ENCODE measurements at regions not wholly inside any gene's neighbourhood (a gene's known extent, or its start where the extent isn't known, plus 50 kb on each side); places are given as distances from the start of the nearest gene placed in this dataset.

DNA sequence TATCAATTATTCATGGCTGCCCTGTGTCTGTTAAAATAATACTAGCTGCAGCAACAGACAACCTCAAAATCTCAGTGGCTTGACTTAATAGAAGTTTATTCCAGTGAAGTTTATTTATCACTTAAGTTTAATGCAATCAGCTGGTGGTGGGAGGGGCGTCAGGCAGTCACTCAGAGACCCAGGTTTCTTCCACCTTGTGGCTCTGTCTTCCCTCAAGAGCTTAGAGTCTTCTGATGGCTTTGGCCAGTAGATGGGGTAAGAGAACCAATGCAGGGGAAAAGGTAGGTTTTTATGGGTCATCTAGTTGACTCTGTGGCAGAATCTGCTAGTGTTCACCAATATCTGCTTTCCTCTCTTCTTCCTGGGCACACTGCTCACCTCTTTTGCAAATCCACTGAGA lies 668.9 kb downstream of the AACS start:
- Histone ChIP-seq H3K27me3 (replicated peaks; ENCODE audit: control insufficient read depth, insufficient read depth, low read length, poor library complexity, severe bottlenecking) (no peaks in the 10 kb centered on the region), H3K9me3 (ENCODE audit: control insufficient read depth, low read length) (no peaks in the 10 kb centered on the region), H3K4me3 (ENCODE audit: insufficient read depth, low read depth, low read length, poor library complexity, severe bottlenecking) (no peak overlapping the region), H3K4me1 (ENCODE audit: control insufficient read depth, insufficient read depth, low read length, poor library complexity, severe bottlenecking) (no peaks in the 10 kb centered on the region), H3K36me3 (ENCODE audit: control insufficient read depth, insufficient read depth, low read length) (no peaks in the 10 kb centered on the region), H3K27ac (ENCODE audit: insufficient read depth, low read length, poor library complexity, severe bottlenecking) (no peak overlapping the region)
- DNase-seq = no peak

DNA sequence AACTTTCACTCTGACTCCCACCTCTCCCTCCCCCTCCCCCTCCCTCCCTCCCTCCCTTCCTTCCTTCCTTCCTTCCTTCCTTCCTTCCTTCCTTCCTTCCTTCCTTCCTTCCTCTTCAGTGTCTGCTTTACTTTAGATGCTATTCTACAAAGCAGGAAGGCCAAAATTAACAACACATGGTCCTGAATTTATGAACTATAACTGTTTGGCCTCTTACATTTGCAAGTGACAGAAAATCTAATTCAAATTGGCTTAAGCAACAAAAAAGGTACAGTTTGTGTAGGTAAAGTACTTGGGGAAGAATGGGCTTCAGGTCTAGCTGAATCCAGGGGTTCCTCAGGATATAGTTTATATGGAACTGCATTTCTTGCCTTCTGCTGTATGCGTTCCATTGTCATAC lies 673.0 kb downstream of the AACS start:
- no peak for DNase-seq
- H3K9me3 ChIP-seq (ENCODE audit: control insufficient read depth, low read length) = peaks cover 6% of the 10 kb centered on the region
- no peaks in the 10 kb centered on the region for H3K27me3 ChIP-seq (replicated peaks; ENCODE audit: control insufficient read depth, insufficient read depth, low read length, poor library complexity, severe bottlenecking)
- no peaks in the 10 kb centered on the region for H3K4me1 ChIP-seq (ENCODE audit: control insufficient read depth, insufficient read depth, low read length, poor library complexity, severe bottlenecking)
- no peaks in the 10 kb centered on the region for H3K36me3 ChIP-seq (ENCODE audit: control insufficient read depth, insufficient read depth, low read length)
- H3K27ac ChIP-seq (ENCODE audit: insufficient read depth, low read length, poor library complexity, severe bottlenecking) = no peak overlapping the region
- H3K4me3 ChIP-seq (ENCODE audit: insufficient read depth, low read depth, low read length, poor library complexity, severe bottlenecking) = no peak overlapping the region

DNA sequence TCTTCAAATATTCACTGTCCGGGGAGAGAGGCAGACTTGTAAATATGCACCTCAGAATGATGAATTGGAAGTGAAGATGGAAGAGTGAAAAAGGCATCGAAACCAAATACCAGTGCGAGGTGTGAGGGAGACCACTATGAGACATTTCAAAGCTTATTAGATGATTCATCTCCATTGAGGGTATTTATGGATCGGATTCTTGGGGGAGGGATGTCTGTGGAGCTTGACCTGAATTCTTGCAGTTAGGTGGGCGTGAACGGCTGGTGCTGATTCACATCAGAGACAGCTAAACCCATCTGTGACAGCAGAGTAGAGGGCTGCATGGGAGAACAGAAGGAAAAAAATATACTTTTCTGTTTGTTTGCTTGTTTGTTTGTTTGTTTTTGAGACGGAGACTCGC lies 677.2 kb downstream of the AACS start:
- Histone ChIP-seq H3K9me3 (ENCODE audit: control insufficient read depth, low read length) (peaks cover 6% of the 10 kb centered on the region), H3K36me3 (ENCODE audit: control insufficient read depth, insufficient read depth, low read length) (no peaks in the 10 kb centered on the region), H3K4me3 (ENCODE audit: insufficient read depth, low read depth, low read length, poor library complexity, severe bottlenecking) (no peak overlapping the region), H3K27me3 (replicated peaks; ENCODE audit: control insufficient read depth, insufficient read depth, low read length, poor library complexity, severe bottlenecking) (no peaks in the 10 kb centered on the region), H3K4me1 (ENCODE audit: control insufficient read depth, insufficient read depth, low read length, poor library complexity, severe bottlenecking) (no peaks in the 10 kb centered on the region), H3K27ac (ENCODE audit: insufficient read depth, low read length, poor library complexity, severe bottlenecking) (no peak overlapping the region)
- DNase-seq = no peak

DNA sequence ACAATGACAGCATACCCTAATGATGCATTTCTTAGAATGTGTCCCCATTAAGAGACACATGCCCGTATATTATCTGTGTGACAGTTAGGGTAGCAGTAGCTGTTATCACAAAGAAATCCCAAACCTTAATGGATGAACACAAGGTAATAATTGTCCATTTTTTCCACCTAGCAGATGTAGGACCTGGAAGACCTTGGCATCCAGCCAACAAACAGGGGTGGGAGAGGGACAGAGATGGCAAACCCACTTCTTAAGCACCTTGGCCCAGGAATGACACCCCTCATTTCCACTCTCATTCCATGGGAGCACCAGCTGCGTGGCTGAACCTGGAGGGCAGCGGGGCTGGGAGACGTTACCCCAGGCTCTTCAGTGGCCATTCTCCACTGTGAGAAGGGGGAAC lies 679.0 kb downstream of the AACS start:
- Histone ChIP-seq H3K27ac (ENCODE audit: insufficient read depth, low read length, poor library complexity, severe bottlenecking) (no peak overlapping the region), H3K36me3 (ENCODE audit: control insufficient read depth, insufficient read depth, low read length) (no peaks in the 10 kb centered on the region), H3K9me3 (ENCODE audit: control insufficient read depth, low read length) (peaks cover 6% of the 10 kb centered on the region)

DNA sequence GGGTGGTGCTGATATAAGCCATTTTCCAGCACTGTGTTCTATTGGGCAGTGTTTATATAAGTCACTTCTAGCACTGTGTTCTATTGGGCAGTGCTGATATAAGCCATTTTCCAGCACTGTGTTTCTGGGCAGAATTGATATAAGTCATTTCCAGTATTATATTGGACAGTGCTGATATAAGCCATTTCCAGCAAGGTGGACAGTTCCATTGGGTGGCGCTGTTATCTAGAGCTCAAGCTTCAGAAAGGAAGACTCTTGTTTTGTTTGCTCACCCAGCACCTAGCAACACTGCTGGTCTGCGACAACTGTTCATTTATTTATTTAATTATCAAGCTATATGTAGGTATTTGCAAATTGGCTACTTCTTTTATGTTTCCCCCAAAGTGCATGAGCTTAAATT lies 690.3 kb downstream of the AACS start:
- no peaks in the 10 kb centered on the region for H3K27me3 ChIP-seq (replicated peaks; ENCODE audit: control insufficient read depth, insufficient read depth, low read length, poor library complexity, severe bottlenecking)
- H3K4me1 ChIP-seq (ENCODE audit: control insufficient read depth, insufficient read depth, low read length, poor library complexity, severe bottlenecking) = no peaks in the 10 kb centered on the region
- DNase-seq = no peak
- H3K36me3 ChIP-seq (ENCODE audit: control insufficient read depth, insufficient read depth, low read length) = no peaks in the 10 kb centered on the region
- H3K4me3 ChIP-seq (ENCODE audit: insufficient read depth, low read depth, low read length, poor library complexity, severe bottlenecking) = no peak overlapping the region
- H3K27ac ChIP-seq (ENCODE audit: insufficient read depth, low read length, poor library complexity, severe bottlenecking) = no peak overlapping the region
- H3K9me3 ChIP-seq (ENCODE audit: control insufficient read depth, low read length) = no peaks in the 10 kb centered on the region

More for the DNA sequence above, 679.0 kb downstream of the AACS start:
- Histone ChIP-seq H3K27me3 (replicated peaks; ENCODE audit: control insufficient read depth, insufficient read depth, low read length, poor library complexity, severe bottlenecking) (no peaks in the 10 kb centered on the region), H3K4me1 (ENCODE audit: control insufficient read depth, insufficient read depth, low read length, poor library complexity, severe bottlenecking) (no peaks in the 10 kb centered on the region), H3K4me3 (ENCODE audit: insufficient read depth, low read depth, low read length, poor library complexity, severe bottlenecking) (no peak overlapping the region)
- no peak for DNase-seq

DNA sequence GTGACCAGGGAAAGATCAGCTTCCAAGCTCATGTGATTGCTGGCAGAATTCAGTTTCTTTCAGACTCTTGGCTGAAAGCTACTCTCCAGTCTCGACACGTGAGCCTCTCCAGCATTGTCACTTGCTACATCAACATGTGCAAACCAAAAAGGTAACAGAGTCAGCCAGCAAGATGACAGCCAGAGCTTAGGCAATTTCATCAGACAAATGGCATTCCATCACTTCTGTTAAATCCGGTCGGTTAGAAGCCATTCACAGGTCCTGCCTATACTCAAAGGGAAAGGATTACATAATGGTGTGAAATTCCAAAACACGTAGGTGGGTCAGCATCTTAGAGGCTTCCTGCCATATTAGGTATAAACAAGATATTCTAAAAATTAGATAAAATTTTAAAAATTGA lies 700.9 kb downstream of the AACS start:
- Histone ChIP-seq H3K4me3 (ENCODE audit: insufficient read depth, low read depth, low read length, poor library complexity, severe bottlenecking) (no peak overlapping the region), H3K9me3 (ENCODE audit: control insufficient read depth, low read length) (no peaks in the 10 kb centered on the region), H3K27ac (ENCODE audit: insufficient read depth, low read length, poor library complexity, severe bottlenecking) (no peak overlapping the region), H3K27me3 (replicated peaks; ENCODE audit: control insufficient read depth, insufficient read depth, low read length, poor library complexity, severe bottlenecking) (no peaks in the 10 kb centered on the region), H3K4me1 (ENCODE audit: control insufficient read depth, insufficient read depth, low read length, poor library complexity, severe bottlenecking) (no peaks in the 10 kb centered on the region), H3K36me3 (ENCODE audit: control insufficient read depth, insufficient read depth, low read length) (no peaks in the 10 kb centered on the region)
- DNase-seq = no peak

DNA sequence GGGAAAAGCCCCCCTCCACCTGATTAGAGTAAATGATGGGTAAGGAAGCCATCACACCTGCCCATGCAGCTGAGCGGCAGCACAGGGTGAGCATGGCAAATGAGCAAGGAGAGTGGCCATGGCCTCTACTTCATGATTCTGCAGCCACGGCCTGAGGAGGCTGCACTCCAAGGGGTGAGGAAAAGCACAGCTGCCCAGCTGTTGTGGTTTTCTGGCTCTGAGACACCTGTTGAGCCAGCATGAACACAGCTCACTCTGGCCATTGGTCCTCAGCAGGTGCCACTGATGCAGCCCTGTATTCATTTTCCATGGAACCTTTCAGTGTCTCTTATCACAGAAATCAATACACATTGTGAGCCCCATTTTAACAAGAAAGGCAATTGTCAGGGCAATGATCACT lies 707.2 kb downstream of the AACS start:
- Histone ChIP-seq H3K36me3 (ENCODE audit: control insufficient read depth, insufficient read depth, low read length) (no peaks in the 10 kb centered on the region), H3K27me3 (replicated peaks; ENCODE audit: control insufficient read depth, insufficient read depth, low read length, poor library complexity, severe bottlenecking) (no peaks in the 10 kb centered on the region), H3K27ac (ENCODE audit: insufficient read depth, low read length, poor library complexity, severe bottlenecking) (no peak overlapping the region), H3K4me3 (ENCODE audit: insufficient read depth, low read depth, low read length, poor library complexity, severe bottlenecking) (no peak overlapping the region), H3K9me3 (ENCODE audit: control insufficient read depth, low read length) (no peaks in the 10 kb centered on the region), H3K4me1 (ENCODE audit: control insufficient read depth, insufficient read depth, low read length, poor library complexity, severe bottlenecking) (no peaks in the 10 kb centered on the region)
- no peak for DNase-seq

DNA sequence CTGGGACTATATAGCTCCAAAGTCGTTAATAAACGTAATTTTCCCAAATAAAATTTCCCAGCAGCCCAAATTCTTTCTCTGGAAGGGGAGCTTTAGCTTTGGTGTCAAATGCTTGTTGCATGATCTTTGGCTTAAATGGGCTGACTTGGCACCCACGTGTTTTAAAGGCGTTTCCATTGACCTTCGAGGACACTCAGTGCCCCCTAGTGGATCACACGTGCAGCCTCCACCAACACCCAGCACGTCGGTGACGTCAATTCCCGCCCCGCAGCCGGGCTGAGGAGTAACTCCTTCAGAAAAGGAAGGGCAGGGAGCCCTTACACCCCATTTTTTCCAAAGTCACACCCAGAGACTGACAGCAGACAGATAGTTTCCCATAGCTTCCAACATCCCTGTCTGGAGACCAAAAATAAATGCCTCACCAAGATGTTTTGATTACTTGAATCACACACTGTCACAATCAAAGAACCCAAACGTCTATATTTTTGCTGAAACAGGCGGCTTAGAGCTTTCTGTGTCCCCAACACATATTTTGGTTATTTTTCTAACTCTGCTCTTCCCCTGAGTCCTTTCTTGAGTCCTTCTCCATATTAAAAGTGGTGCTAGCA lies 707.9 kb downstream of the AACS start:
- Histone ChIP-seq H3K9me3 (ENCODE audit: control insufficient read depth, low read length) (no peaks in the 10 kb centered on the region), H3K4me3 (ENCODE audit: insufficient read depth, low read depth, low read length, poor library complexity, severe bottlenecking) (no peak overlapping the region), H3K27ac (ENCODE audit: insufficient read depth, low read length, poor library complexity, severe bottlenecking) (no peak overlapping the region), H3K4me1 (ENCODE audit: control insufficient read depth, insufficient read depth, low read length, poor library complexity, severe bottlenecking) (no peaks in the 10 kb centered on the region), H3K36me3 (ENCODE audit: control insufficient read depth, insufficient read depth, low read length) (no peaks in the 10 kb centered on the region), H3K27me3 (replicated peaks; ENCODE audit: control insufficient read depth, insufficient read depth, low read length, poor library complexity, severe bottlenecking) (no peaks in the 10 kb centered on the region)
- no peak for DNase-seq

DNA sequence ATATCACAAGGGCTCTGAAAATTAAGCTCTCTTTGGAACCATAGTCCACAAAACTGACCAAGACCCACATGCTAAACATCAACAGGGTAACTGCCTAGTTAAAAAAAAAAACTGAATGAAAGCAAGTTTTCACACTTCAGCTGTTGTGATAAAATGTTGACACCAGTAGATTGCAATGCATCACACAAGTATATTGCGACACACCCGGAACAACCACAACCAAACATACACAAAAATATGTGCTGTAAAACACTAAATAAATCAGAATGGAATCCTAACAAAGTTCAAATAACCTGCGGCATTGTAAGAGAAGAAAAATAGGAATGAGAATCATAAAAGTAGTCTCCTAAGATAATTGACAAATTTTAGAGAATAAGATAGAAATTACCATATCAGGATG lies 710.3 kb downstream of the AACS start:
- Histone ChIP-seq H3K9me3 (ENCODE audit: control insufficient read depth, low read length) (no peaks in the 10 kb centered on the region), H3K27me3 (replicated peaks; ENCODE audit: control insufficient read depth, insufficient read depth, low read length, poor library complexity, severe bottlenecking) (no peaks in the 10 kb centered on the region), H3K4me1 (ENCODE audit: control insufficient read depth, insufficient read depth, low read length, poor library complexity, severe bottlenecking) (no peaks in the 10 kb centered on the region), H3K36me3 (ENCODE audit: control insufficient read depth, insufficient read depth, low read length) (no peaks in the 10 kb centered on the region), H3K27ac (ENCODE audit: insufficient read depth, low read length, poor library complexity, severe bottlenecking) (no peak overlapping the region), H3K4me3 (ENCODE audit: insufficient read depth, low read depth, low read length, poor library complexity, severe bottlenecking) (no peak overlapping the region)
- no peak for DNase-seq

DNA sequence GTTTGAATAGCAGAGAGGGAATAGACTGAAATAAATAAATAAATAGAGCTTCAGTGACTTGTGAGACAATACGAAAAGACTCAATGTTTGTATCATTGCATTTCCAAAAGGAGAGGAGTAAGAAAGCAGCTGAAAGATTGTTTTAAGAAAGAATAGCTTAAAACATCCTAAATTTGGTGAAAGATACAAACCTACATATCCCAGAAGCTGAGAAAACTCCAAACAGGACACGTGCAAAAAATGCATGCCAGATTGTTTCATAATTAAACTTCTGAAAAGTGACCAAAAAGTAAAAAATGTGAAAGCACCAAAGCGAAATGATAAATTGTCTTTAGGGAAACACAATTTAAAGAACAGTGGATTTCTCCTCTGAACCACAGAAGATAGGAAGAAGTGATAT lies 711.0 kb downstream of the AACS start:
- no peaks in the 10 kb centered on the region for H3K36me3 ChIP-seq (ENCODE audit: control insufficient read depth, insufficient read depth, low read length)
- DNase-seq = no peak
- H3K27ac ChIP-seq (ENCODE audit: insufficient read depth, low read length, poor library complexity, severe bottlenecking) = no peak overlapping the region
- H3K27me3 ChIP-seq (replicated peaks; ENCODE audit: control insufficient read depth, insufficient read depth, low read length, poor library complexity, severe bottlenecking) = no peaks in the 10 kb centered on the region
- H3K9me3 ChIP-seq (ENCODE audit: control insufficient read depth, low read length) = no peaks in the 10 kb centered on the region
- no peak overlapping the region for H3K4me3 ChIP-seq (ENCODE audit: insufficient read depth, low read depth, low read length, poor library complexity, severe bottlenecking)
- no peaks in the 10 kb centered on the region for H3K4me1 ChIP-seq (ENCODE audit: control insufficient read depth, insufficient read depth, low read length, poor library complexity, severe bottlenecking)

DNA sequence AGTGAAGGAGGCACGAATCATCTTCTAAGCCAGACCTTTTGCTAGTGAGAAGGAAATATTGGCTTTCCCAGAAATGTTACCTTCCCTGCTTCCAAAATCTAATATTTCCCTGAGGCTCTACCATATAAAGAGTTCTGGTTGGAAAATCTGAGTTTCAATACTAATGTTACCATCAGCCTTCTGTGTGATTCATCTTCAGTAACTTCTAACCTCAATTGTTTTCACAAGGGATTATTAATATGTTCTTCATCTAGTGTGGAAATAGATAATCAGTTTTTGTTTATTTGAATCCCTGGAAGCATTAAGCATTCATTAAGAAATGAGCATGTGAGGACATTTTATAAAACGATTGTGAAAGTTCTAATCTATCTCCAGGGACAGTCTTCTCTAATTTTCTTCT lies 720.9 kb downstream of the AACS start:
- H3K36me3 ChIP-seq (ENCODE audit: control insufficient read depth, insufficient read depth, low read length) = no peaks in the 10 kb centered on the region
- H3K4me3 ChIP-seq (ENCODE audit: insufficient read depth, low read depth, low read length, poor library complexity, severe bottlenecking) = no peak overlapping the region
- H3K9me3 ChIP-seq (ENCODE audit: control insufficient read depth, low read length) = no peaks in the 10 kb centered on the region
- DNase-seq = no peak
- no peaks in the 10 kb centered on the region for H3K4me1 ChIP-seq (ENCODE audit: control insufficient read depth, insufficient read depth, low read length, poor library complexity, severe bottlenecking)
- H3K27me3 ChIP-seq (replicated peaks; ENCODE audit: control insufficient read depth, insufficient read depth, low read length, poor library complexity, severe bottlenecking) = no peaks in the 10 kb centered on the region
- H3K27ac ChIP-seq (ENCODE audit: insufficient read depth, low read length, poor library complexity, severe bottlenecking) = no peak overlapping the region

Data from effector memory CD4-positive, alpha-beta T cell (primary cell).